Spleen (tissue), 11 donors: ENCODE measurements at regions not wholly inside any gene's neighbourhood (a gene's known extent, or its start where the extent isn't known, plus 50 kb on each side); places are given as distances from the start of the nearest gene placed in this dataset.
A peak's percentile ranks its signal among the peaks of the same experiment; 100 is the strongest.
"Not testable (repeated sequence)": the region's sequence is repeated elsewhere in the genome, so short reads cannot be mapped to it uniquely, and the experiment has no call there.

Experiments
- DNase-seq: peaks from one replicate; pipeline ENCODE4 v3.0.0-alpha.2; 2020
- H3K27ac ChIP-seq, 8 donors: fragments of 200-600 bp; sonication (generic) in 7 of 8; 1 replicate in 4 of 8; 2 replicates in 4 of 8; pipeline versions ENCODE4 v1.5.0 to v1.8.0; 2016 to 2021; ENCODE audit warnings: inconsistent platforms in 4 of 8, mild to moderate bottlenecking in 4 of 8, moderate library complexity in 1 of 8
- H3K27me3 ChIP-seq, 7 donors: fragments of 200-600 bp; sonication (generic) in 6 of 7; replicated peaks in 1 of 7; 1 replicate in 4 of 7; 2 replicates in 3 of 7; pipeline versions ENCODE4 v1.5.0 to v1.8.0; 2016 to 2021; ENCODE audit warnings: inconsistent platforms in 3 of 7, mild to moderate bottlenecking in 1 of 7
- H3K36me3 ChIP-seq, 6 donors: fragments of 200-600 bp; sonication (generic) in 5 of 6; 1 replicate in 4 of 6; 2 replicates in 2 of 6; pipeline versions ENCODE4 v1.5.0 to v1.8.0; 2016 to 2021; ENCODE audit warnings: inconsistent platforms in 2 of 6
- H3K4me1 ChIP-seq, 6 donors: fragments of 200-600 bp; sonication (generic) in 5 of 6; 1 replicate in 3 of 6; 2 replicates in 3 of 6; pipeline versions ENCODE4 v1.5.0 to v1.8.0; 2016 to 2021; ENCODE audit warnings: inconsistent platforms in 3 of 6
- H3K4me3 ChIP-seq, 8 donors: fragments of 200-600 bp; sonication (generic) in 7 of 8; 1 replicate in 4 of 8; 2 replicates in 4 of 8; pipeline versions ENCODE4 v1.5.0 to v1.8.0; 2016 to 2021; ENCODE audit warnings: inconsistent platforms in 4 of 8, mild to moderate bottlenecking in 4 of 8, moderate library complexity in 2 of 8
- H3K9me3 ChIP-seq, 8 donors: fragments of 200-600 bp; sonication (generic) in 7 of 8; 1 replicate in 4 of 8; 2 replicates in 4 of 8; pipeline versions ENCODE4 v1.5.0 to v1.8.0; 2016 to 2021; ENCODE audit warnings: inconsistent platforms in 4 of 8
- POLR2A ChIP-seq, 3 donors: fragments of 450-650 bp; IDR thresholded peaks; one replicate each; pipeline ENCODE4 v1.5.1; 2017; ENCODE audit warnings: antibody characterized with exemption in 3 of 3, mild to moderate bottlenecking in 1 of 3
- POLR2AphosphoS5 ChIP-seq, 3 donors: sonication (generic); formaldehyde crosslinking; IDR thresholded peaks; one replicate each; pipeline ENCODE4 v1.5.1; 2017; ENCODE audit warnings: antibody characterized with exemption in 3 of 3
- WGBS, 5 donors: extraction: QIAGEN DNeasy Blood & Tissue Kit in 3 of 5; methylation state at CpG; one replicate each; pipeline versions ENCODE4 v1.1.5 to v1.1.7; 2013 to 2018; 5-methylcytosine and 5-hydroxymethylcytosine counted together
- intact Hi-C: fragments of 100-400 bp; cut with DNase I; formaldehyde crosslinking; loops from one replicate; pipeline ENCODE4 v1.15.0; 2023; ENCODE audit warnings: low total_unique reads
- TF ChIP-seq, protein P1 (sequence below), 11 experiments: fragments of 200-600 bp in 7 of 11; fragments of 450-650 bp in 4 of 11; sonication (generic) in 4 of 11; IDR thresholded peaks in 8 of 11; conservative IDR thresholded peaks in 3 of 11; 1 replicate in 7 of 11; 2 replicates in 4 of 11; pipeline versions ENCODE4 v1.4.0 to v1.8.0; 2016 to 2021; ENCODE audit warnings: antibody characterized with exemption in 11 of 11, inconsistent platforms in 4 of 11, mild to moderate bottlenecking in 1 of 11
- donor health status: healthy with polysubstance abuse.
- donor health status: DM: no; HTN: no; CAD: no; lungs with moderate emphysema.
- donor health status: DM: no; HTN: no; CAD: no.
- donor health status: Bipolar disorder and iron deficiency.
- donor health status: healthy.
- donor health status: DM: no; HTN: no; CAD: no.
- donor health status: DM: yes; HTN: yes; CAD: no.

DNA sequence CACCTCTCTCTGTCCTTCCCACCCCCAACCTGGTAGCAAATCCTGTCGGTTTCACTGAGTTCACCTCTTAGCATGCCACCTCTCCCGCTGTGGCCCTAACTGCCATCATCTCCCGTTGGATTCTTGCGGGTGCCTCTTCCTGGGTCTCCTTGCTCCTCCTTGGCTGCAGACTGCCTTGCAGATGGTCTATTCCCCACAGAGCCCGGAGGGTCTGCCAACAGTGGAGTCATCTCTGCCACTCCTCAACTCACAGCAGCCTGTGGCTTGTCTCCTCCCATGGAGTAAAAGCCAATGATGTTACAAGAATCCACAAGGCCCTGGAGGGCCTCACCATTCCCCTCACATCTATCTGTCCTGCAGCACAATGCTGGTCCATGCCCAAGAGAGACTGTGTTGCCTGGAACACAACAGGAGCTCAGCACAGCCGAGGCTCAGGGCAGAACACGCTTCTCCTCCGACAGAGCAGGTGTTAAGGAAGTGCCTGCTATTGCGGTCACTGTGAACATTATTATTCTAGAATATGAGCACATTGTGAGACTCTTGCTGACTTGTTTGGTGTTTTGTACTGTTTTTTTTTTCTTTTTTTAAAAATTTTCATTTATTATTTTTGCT is 241.8 kb upstream of the SULF2 start:
- intact Hi-C loops, result no loop called here
- Histone ChIP-seq H3K27me3 (peaks cover 0 to 4% (median 0%) of the 10 kb centered on the region in 7 donors), H3K27ac (no peak overlapping the region), H3K9me3 (peaks cover 0 to 12% (median 2%) of the 10 kb centered on the region in 8 donors), H3K4me3 (no peak overlapping the region), H3K4me1 (no peaks in the 10 kb centered on the region), H3K36me3 (no peaks in the 10 kb centered on the region)
- TF ChIP-seq, protein P1, sequence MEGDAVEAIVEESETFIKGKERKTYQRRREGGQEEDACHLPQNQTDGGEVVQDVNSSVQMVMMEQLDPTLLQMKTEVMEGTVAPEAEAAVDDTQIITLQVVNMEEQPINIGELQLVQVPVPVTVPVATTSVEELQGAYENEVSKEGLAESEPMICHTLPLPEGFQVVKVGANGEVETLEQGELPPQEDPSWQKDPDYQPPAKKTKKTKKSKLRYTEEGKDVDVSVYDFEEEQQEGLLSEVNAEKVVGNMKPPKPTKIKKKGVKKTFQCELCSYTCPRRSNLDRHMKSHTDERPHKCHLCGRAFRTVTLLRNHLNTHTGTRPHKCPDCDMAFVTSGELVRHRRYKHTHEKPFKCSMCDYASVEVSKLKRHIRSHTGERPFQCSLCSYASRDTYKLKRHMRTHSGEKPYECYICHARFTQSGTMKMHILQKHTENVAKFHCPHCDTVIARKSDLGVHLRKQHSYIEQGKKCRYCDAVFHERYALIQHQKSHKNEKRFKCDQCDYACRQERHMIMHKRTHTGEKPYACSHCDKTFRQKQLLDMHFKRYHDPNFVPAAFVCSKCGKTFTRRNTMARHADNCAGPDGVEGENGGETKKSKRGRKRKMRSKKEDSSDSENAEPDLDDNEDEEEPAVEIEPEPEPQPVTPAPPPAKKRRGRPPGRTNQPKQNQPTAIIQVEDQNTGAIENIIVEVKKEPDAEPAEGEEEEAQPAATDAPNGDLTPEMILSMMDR (IDR thresholded peaks at IDR 0.05 in 8 of 11, conservative IDR thresholded peaks at IDR 0.05 in 3 of 11), result no peak
- no peak for TF ChIP-seq POLR2AphosphoS5 (IDR thresholded peaks at IDR 0.05)
- no peak for TF ChIP-seq POLR2A (IDR thresholded peaks at IDR 0.05)
- DNase-seq, result no peak
- 79 to 91% (median 84%) methylated on average over 9 of the region's 9 CpGs for WGBS, 5 donors

DNA sequence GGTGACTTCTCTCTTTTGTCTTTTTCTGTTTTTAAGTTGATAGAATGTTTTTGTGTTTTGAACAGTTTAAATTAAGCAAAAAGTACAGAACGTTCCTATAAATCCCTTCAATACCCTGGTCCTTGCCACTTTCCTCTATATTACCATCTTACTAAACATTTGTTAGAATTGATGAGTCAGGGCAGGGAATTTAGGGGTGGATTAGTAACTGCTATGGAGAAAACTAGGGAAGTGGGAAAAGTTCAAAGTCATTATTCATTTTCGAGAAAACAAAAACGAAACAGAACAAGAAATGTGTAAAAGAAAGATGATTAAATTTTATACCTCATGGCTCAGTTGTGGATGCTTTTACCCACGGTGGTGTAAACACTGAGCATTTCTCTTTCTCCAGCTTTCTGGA is 240.4 kb upstream of the SULF2 start:
- Histone ChIP-seq H3K27me3 (peaks cover 0 to 11% (median 0%) of the 10 kb centered on the region in 7 donors), H3K4me3 (no peak overlapping the region), H3K9me3 (peaks cover 0 to 13% (median 2%) of the 10 kb centered on the region in 8 donors), H3K4me1 (no peaks in the 10 kb centered on the region), H3K27ac (no peak overlapping the region), H3K36me3 (no peaks in the 10 kb centered on the region)
- WGBS, 5 donors, result 51 to 65% (median 59%) methylated on average over 4 of the region's 4 CpGs
- TF ChIP-seq POLR2AphosphoS5 (IDR thresholded peaks at IDR 0.05) (no peak), POLR2A (IDR thresholded peaks at IDR 0.05) (no peak)
- TF ChIP-seq, protein P1 (IDR thresholded peaks at IDR 0.05 in 8 of 11, conservative IDR thresholded peaks at IDR 0.05 in 3 of 11), result no peak
- DNase-seq, result no peak
- intact Hi-C loops, result no loop called here

DNA sequence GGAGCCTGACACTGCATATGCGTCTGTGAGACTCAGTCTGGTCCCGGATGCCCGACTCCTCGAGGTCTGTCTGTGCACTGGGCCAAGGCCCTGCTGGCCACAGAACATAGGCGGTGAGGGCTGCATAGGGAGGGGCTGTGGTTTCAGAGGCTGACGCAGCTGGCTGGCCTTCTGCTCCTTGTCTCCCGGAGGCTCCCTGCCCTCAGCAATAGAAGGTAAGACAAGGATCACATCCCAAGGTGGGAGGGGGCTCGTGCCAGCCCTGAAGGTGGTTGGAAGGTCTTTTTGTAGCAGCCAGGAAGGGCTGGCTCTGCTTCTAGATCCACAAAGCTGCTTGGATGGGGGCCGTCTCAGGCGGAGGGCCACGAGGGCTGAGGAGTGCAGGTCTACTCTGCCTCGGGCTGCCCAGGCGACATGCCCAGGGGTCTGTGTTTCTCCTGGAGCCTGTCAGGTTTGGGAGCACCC is 239.8 kb upstream of the SULF2 start:
- 73 to 78% (median 75%) methylated on average over 11 to 13 of the region's 13 CpGs for WGBS, 5 donors
- DNase-seq, result no peak
- Histone ChIP-seq H3K9me3 (peaks cover 0 to 13% (median 2%) of the 10 kb centered on the region in 8 donors), H3K36me3 (no peaks in the 10 kb centered on the region), H3K4me1 (no peaks in the 10 kb centered on the region), H3K27ac (no peak overlapping the region), H3K27me3 (peaks cover 0 to 16% (median 0%) of the 10 kb centered on the region in 7 donors), H3K4me3 (no peak overlapping the region)
- intact Hi-C loops, result no loop called here
- TF ChIP-seq POLR2AphosphoS5 (IDR thresholded peaks at IDR 0.05), result peak in 1 of 3 donors; percentile 47
- TF ChIP-seq, protein P1 (IDR thresholded peaks at IDR 0.05 in 8 of 11, conservative IDR thresholded peaks at IDR 0.05 in 3 of 11), result no peak
- no peak for TF ChIP-seq POLR2A (IDR thresholded peaks at IDR 0.05)

DNA sequence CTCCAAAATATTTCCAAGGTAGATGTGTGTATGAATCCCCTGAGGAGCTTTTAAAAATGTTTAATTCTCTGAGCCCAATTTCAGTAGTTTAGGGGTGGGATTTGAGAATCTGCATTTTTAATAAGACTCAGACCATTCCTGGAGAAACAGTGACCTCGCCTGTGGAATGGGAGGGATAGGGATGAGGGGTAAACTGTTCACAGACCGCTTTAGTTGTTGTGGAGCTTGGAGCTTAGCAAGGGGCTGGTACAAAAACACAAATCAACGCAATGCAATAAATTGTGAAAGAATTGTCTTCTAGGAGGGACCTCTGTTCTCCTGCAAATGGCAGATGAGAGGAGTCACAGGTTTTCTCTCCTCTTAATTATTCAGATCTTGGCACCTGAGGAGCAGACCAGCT is 239.3 kb upstream of the SULF2 start:
- Histone ChIP-seq H3K27ac (no peak overlapping the region), H3K4me3 (no peak overlapping the region), H3K27me3 (peaks cover 0 to 22% (median 0%) of the 10 kb centered on the region in 7 donors), H3K4me1 (no peaks in the 10 kb centered on the region), H3K9me3 (peaks cover 0 to 13% (median 2%) of the 10 kb centered on the region in 8 donors), H3K36me3 (no peaks in the 10 kb centered on the region)
- WGBS, 5 donors, result 70 to 90% (median 88%) methylated on average over 3 of the region's 3 CpGs
- intact Hi-C loops, result no loop called here
- TF ChIP-seq POLR2AphosphoS5 (IDR thresholded peaks at IDR 0.05) (no peak), POLR2A (IDR thresholded peaks at IDR 0.05) (no peak)
- TF ChIP-seq, protein P1 (IDR thresholded peaks at IDR 0.05 in 8 of 11, conservative IDR thresholded peaks at IDR 0.05 in 3 of 11), result no peak
- DNase-seq, result no peak

DNA sequence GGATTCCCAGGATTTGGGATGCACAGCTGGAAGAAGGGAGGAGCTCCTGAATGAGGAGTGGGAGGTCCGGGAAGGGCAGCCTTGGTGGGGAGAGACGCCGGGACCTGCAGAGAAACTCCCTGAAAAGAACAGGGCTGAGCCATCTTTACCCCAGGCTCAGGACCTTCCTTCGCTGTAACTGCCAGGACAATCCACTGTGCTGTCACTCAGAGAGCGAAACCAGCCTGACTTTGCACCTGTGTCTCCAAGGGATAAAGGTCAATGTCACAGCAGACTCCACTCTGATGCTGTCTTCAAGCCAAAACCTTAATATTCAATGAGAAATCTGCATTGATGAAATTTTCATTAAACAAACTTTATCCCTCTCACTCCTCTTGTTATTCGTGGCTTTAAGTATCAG is 235.4 kb upstream of the SULF2 start:
- 81 to 90% (median 88%) methylated on average over 6 of the region's 6 CpGs for WGBS, 5 donors
- DNase-seq, H3K4me1 ChIP-seq, H3K4me3 ChIP-seq, H3K36me3 ChIP-seq, intact Hi-C loops, H3K27ac ChIP-seq: not testable (repeated sequence)
- Histone ChIP-seq H3K9me3 (peaks cover 0 to 13% (median 2%) of the 10 kb centered on the region in 8 donors), H3K27me3 (peaks cover 0 to 36% (median 0%) of the 10 kb centered on the region in 7 donors)
